AG08396 (cell line): ENCODE measurements at regions not wholly inside any gene's neighbourhood (a gene's known extent, or its start where the extent isn't known, plus 50 kb on each side); places are given as distances from the start of the nearest gene placed in this dataset.

Source experiments
- DNase-seq: peaks from one replicate; pipeline ENCODE4 v3.0.0; 2012; ENCODE audit warnings: low spot score, mixed read lengths

- no peak for DNase-seq
Observed at GRCh38 chr9:117860849-117861248, 156.6 kb downstream of the TLR4 start.

- no peak for DNase-seq
Observed at GRCh38 chr9:117864385-117865057, 160.3 kb downstream of the TLR4 start.

DNA sequence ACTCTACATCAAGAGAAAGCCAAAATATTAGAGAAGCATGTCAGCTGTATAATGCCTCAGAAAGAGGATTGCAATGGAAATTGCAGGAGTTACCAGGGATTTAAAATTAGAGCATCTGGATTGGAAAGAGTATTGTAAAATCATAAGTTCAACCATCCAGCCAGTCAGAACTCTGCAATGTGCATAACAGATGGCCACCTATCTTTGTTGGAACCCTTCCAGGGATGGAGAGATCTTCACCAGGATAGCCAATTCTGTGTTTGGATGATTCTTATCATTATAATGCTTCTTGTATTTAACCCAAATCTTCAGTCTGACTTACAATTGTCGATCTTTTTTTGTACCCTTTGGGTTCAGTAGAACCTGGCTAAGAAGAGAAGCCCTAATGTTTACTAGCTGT lies 164.4 kb downstream of the TLR4 start:
- DNase-seq, result no peak

DNA sequence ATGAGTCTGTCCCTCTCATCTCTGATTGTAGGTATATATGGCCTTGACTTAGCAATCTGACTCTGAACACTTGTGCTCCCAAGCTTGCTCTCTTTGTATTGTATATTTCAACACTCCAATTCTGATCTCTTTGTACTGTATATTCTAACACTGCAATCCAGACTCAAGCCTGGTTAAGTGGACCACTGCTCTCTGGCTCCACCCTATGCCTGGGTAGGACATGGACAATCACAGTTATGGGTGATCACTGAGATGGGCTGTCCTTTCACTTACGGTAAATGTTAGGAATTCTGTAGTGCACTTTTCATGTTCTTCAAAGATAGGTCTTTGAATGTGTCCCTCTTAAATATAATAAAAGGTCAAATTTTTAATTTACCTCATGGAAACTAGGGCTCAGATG lies 165.1 kb downstream of the TLR4 start:
- DNase-seq, result no peak

GRCh38 chr9:117869712-117870111 lies 165.5 kb downstream of the TLR4 start:
- no peak for DNase-seq

GRCh38 chr9:117873664-117874063 lies 169.5 kb downstream of the TLR4 start:
- DNase-seq, result no peak

- DNase-seq, result no peak
Observed at GRCh38 chr9:117875886-117876285, 171.7 kb downstream of the TLR4 start.

DNA sequence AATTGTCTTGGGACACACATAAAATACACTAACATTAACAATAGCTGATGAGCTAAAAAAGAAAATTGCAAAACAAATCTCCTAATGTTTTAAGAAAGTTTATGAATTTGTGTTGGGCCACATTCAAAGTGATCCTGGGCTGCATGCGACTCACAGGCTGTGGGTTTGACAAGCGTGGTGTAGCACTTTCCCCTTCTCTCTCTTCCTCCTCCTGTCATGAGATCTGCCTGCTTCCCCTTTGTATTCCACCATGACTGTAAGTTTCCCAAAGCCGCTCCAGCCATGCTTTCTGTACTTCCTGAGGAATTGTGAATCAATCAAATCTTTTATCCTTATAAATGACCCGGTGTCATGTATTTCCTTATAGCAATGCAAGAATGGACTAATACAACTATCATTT lies 178.0 kb downstream of the TLR4 start:
- DNase-seq, result no peak

- DNase-seq, result no peak
Observed at GRCh38 chr9:117886616-117887015, 182.4 kb downstream of the TLR4 start.

DNA sequence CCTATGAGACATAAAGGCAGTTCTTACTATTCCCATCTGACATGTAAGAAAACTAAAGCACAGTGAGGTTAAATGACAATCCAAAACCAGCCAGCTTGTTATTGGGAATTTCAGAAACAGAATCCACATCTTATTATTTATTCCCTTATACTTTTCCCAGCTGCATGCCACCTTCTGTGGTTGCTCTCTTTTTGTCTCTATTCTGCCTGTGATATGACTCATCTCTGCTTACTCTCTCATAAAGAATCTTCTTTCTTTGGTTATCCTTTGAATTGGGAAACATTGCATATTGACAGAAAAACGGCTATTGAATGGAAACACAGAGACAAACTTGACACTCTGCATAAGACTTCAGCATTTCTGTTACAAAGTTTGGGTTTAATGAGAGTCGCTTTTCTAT lies 183.2 kb downstream of the TLR4 start:
- DNase-seq, result no peak

DNA sequence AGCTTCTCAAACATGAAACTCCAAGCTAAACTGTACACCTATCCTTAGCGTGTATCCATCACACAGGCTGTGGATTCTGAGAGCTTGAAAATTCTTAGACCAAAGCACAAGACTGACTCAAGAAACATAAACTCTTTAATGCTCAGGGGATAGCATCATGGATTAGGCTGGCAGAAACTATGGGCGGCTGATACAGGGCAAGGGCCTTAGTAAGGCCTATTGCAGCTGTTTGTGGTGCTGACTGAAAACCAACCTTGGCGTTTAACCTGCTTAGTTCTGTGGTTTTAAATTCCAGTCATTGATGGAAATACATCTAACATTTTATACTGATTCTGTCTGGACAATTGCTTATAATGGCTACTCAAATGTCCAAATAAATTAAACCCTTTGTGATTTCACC lies 183.7 kb downstream of the TLR4 start:
- no peak for DNase-seq

DNA sequence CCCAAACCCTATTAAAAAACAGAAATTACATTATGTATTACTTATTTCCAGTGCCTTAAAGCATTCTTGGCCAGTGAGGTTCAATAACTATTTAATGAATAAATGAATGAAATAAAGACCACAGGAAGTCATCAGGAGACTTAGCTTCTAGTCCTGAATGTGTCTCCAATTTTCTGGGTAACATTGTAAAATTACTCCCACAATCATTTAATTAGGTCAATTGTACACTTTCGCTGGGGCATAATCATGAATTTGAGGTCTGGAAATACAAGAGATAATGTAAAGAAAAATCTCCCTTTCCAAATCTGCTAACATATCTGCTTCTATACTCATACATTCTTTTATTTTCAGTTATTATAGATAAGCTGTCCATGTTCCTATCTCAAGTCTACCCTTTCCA lies 199.2 kb downstream of the TLR4 start:
- DNase-seq, result no peak

GRCh38 chr9:117906763-117907162 lies 202.6 kb downstream of the TLR4 start:
- no peak for DNase-seq

- DNase-seq, result no peak
Observed at GRCh38 chr9:117907420-117907819, 203.2 kb downstream of the TLR4 start.

DNA sequence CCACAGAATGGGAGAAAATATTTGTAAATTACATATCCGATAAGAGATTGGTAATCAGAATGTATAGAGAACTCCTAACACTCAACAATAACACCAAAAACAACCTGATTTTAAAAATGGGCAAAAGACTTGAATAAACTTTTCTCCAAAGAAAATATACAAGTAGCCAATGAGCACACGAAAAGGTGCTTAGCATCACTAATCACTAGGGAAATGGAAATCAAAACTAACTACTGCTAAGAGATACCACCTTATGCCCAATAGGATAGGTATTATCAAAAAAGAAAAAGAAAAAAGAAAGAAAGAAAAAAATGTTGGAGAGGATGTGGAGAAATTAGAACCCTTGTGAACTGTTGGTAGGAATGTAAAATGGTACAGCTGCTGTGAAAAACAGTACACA lies 212.1 kb downstream of the TLR4 start:
- DNase-seq, result no peak

GRCh38 chr9:117917873-117918272 lies 213.7 kb downstream of the TLR4 start:
- DNase-seq, result no peak

DNA sequence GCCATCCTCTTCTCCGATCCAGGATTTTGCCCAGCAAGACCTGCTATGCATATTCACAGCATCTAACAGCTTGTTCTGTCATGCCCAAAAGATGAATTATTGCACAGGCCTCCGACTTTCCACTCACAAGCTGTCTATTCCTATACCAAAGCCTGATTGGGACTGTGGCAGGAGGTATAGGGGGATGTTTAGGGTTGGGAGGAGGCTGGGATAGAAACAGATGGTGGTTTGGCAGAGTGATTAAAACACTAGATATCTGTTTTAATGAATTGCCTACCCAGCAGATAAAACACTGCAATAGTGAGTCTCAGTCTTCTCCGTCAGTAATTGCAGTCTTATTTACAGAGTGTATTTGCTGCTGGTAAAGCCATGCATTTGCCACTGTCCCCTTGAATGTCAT lies 215.3 kb downstream of the TLR4 start:
- no peak for DNase-seq

- no peak for DNase-seq
Observed at GRCh38 chr9:117926031-117926658, 221.9 kb downstream of the TLR4 start.

GRCh38 chr9:117927354-117927753 lies 223.2 kb downstream of the TLR4 start:
- no peak for DNase-seq

DNA sequence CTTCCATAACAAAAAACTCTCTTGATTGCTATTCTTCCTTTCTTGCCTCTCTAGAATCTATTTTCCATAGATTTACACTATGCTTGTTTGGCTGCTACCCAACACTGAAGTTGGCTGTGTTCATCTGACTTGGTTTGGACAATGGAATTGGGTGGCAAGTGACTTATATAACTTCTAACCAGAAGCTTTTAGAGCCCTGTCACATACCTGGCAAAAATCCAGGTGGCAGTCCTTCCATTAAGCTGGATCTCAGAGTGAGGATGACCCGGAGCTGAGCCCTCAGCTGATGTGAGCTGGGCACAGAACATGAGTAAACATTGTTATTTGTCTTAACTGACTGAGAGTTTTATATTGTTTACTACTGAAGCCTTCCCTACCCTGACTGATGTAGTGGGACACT lies 225.7 kb downstream of the TLR4 start:
- no peak for DNase-seq

DNA sequence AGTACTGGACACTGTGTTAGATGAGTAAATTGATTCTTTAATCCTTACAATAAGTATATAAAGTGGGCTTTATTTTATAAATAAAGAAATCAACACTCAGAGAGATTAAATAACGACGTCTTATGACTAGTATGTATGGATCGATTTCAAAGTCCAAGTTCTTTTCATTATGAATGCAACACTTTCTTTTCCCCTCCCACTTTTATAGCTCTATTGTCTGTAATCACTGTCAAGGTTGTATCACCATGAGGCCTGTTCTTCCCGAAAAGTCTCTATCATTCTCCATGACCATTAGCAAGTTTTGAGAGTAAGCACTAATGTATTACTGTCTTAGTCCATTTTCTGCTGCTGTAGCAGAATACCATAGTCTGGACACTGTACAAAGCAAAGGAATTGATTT lies 228.4 kb downstream of the TLR4 start:
- no peak for DNase-seq

- DNase-seq, result no peak
Observed at GRCh38 chr9:117936185-117937130, 232.3 kb downstream of the TLR4 start.

- DNase-seq, result no peak
Observed at GRCh38 chr9:117938086-117938485, 233.9 kb downstream of the TLR4 start.
